Lower leg skin (tissue), 3 donors: ENCODE measurements at regions not wholly inside any gene's neighbourhood (a gene's known extent, or its start where the extent isn't known, plus 50 kb on each side); places are given as distances from the start of the nearest gene placed in this dataset.

ENCODE experiments used
- POLR2A ChIP-seq, 2 donors: fragments of 450-650 bp; IDR thresholded peaks; one replicate each; pipeline ENCODE4 v1.6.1; 2016 to 2017; ENCODE audit warnings: antibody characterized with exemption in 2 of 2, mild to moderate bottlenecking in 1 of 2, moderate library complexity in 1 of 2
- TF ChIP-seq, protein P1 (sequence below), 3 donors: fragments of 450-650 bp; IDR thresholded peaks; one replicate each; pipeline ENCODE4 v1.5.1; 2016; ENCODE audit warnings: antibody characterized with exemption in 3 of 3, mild to moderate bottlenecking in 3 of 3, moderate library complexity in 2 of 3

DNA sequence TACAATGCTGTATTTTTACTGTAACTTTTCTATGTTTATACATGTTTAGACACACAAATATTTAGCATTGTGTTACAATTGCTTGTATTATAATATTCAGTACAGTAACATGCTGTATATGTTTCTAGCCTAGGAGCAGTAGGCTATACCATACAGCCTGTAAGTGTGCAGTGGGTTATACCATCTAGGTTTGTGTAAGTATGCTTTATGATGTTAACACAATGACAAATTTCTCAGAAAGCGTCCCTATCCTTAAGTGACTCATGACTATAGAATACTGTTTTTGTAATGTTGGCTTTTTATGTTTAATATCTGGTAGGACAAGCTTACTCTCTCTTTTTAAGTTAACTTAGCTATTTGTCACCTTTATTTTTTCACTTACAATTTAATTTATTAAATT is 127.5 kb upstream of the THRB start:
- TF ChIP-seq, protein P1, sequence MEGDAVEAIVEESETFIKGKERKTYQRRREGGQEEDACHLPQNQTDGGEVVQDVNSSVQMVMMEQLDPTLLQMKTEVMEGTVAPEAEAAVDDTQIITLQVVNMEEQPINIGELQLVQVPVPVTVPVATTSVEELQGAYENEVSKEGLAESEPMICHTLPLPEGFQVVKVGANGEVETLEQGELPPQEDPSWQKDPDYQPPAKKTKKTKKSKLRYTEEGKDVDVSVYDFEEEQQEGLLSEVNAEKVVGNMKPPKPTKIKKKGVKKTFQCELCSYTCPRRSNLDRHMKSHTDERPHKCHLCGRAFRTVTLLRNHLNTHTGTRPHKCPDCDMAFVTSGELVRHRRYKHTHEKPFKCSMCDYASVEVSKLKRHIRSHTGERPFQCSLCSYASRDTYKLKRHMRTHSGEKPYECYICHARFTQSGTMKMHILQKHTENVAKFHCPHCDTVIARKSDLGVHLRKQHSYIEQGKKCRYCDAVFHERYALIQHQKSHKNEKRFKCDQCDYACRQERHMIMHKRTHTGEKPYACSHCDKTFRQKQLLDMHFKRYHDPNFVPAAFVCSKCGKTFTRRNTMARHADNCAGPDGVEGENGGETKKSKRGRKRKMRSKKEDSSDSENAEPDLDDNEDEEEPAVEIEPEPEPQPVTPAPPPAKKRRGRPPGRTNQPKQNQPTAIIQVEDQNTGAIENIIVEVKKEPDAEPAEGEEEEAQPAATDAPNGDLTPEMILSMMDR (IDR thresholded peaks at IDR 0.05), result no peak
- no peak for TF ChIP-seq POLR2A (IDR thresholded peaks at IDR 0.05)
